H1 (cell line): ENCODE measurements at regions not wholly inside any gene's neighbourhood (a gene's known extent, or its start where the extent isn't known, plus 50 kb on each side); places are given as distances from the start of the nearest gene placed in this dataset.

Experiments used
- CHD1 ChIP-seq: IDR thresholded peaks from 2 replicates; pipeline ENCODE4 v1.6.1; 2012; ENCODE audit warnings: low read depth, low read length, improper control_type of control experiment
- RXRA ChIP-seq: IDR thresholded peaks from 2 replicates; pipeline ENCODE4 v1.6.1; 2011; ENCODE audit warnings: low read depth, mild to moderate bottlenecking, low read length, moderate library complexity; ENCODE audit not compliant: insufficient read depth
- SIN3A ChIP-seq, 2 experiments: IDR thresholded peaks in 1 of 2; conservative IDR thresholded peaks in 1 of 2; 2 replicates each; pipeline ENCODE4 v1.6.1; 2011 to 2012; ENCODE audit warnings: low read length in 2 of 2, improper control_type of control experiment in 1 of 2, low read depth in 1 of 2, mild to moderate bottlenecking in 1 of 2
- TAF1 ChIP-seq: IDR thresholded peaks from 2 replicates; pipeline ENCODE4 v1.6.1; 2011; ENCODE audit warnings: mild to moderate bottlenecking, low read depth, low read length

DNA sequence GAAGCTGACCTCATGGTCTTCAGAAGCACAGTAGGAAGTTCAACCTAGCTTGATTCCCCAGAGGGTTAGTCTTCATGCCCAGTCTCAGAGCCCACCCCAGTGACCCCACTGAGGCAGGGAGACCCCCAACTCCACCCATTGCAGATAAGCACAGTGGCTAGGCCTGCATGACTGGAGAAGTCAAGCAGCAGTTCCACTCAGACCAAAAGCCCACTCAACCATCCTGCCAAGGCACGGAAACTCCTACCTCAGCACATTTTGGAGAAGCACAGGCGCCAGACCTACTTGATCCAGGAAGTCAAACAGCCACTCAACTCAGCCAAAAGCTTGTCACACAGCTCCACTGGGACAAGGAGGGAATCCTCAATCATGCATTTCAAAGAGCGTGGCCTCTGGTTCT lies 78.4 kb upstream of the HTR1E start (continued):
- TF ChIP-seq TAF1 = no peak
- TF ChIP-seq CHD1 = no peak
- TF ChIP-seq SIN3A (conservative IDR thresholded peaks at IDR 0.05 in 1 of 2, IDR thresholded peaks at IDR 0.05 in 1 of 2; ENCODE audit: low read depth in 1 of 2, low read length in 2 of 2) = no peak
- TF ChIP-seq RXRA = no peak
- TF ChIP-seq, all 59 proteins: peak for 0
